ENCODE measurements at regions not wholly inside any gene's neighbourhood (a gene's known extent, or its start where the extent isn't known, plus 50 kb on each side); places are given as distances from the start of the nearest gene placed in this dataset.

GRCh38 chr3:117750674-117751269, 1041.2 kb downstream of the TUSC7 start:
- intact Hi-C loops (cut with micrococcal nuclease), result no loop called here

DNA sequence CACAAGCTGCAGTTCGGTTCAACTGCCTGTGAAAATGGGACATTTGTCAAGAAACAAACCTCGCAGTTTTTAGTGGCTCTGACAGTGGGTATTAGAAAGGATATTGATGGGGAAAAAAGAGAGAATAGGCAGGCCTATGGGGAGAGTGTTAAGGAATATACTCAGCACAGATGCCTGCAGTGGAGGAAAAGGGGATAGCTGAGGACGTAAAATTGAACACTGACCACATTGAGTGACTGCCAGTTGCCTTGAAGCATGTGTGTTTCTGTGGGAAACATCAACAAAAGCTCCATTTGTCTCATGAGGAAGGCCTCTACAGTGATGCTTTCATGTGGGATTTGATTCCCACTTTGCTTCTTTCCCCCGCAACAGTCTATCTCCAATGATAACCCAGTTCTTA, 1042.1 kb downstream of the TUSC7 start:
- intact Hi-C loops (cut with micrococcal nuclease), result no loop called here

DNA sequence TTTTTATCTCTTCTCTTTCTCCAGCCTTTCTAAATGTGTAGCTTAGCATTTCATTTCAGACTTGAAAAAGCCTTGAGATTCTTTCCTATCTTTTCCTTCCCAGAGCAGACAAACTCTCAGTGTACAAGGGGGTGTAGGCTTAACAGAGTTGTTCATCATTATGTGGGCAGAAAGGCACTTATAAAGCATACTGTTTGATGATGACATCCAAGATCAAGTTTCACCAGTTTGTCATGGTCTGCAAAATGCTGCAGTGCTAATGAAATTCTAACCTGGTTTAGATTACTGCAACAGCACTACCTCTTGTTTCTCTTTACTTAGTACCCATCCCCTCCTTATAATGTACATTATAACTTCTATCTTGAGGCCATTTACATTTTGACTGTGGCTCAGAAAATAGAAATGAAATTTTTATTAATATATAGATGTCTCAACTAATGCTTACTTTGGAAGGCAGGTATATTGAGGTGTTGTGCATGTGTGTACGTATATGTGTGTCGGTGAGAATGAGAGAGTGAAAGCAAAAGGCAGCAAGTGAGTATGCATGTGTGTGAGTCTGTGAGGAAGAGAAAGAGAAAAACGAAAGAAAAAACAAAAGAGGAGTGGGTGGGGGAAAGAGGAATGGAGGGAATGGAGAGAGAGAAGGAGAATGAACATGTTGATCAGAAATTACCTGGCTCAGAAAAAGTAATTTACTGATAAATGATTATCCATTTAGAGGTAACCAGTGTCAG, 1043.6 kb downstream of the TUSC7 start:
- intact Hi-C loops (cut with micrococcal nuclease), result no loop called here

- intact Hi-C loops (cut with micrococcal nuclease), result no loop called here
Measured at GRCh38 chr3:117754058-117754457, 1044.5 kb downstream of the TUSC7 start.

- intact Hi-C loops (cut with micrococcal nuclease), result no loop called here
Measured at GRCh38 chr3:117754841-117755240, 1045.3 kb downstream of the TUSC7 start.

DNA sequence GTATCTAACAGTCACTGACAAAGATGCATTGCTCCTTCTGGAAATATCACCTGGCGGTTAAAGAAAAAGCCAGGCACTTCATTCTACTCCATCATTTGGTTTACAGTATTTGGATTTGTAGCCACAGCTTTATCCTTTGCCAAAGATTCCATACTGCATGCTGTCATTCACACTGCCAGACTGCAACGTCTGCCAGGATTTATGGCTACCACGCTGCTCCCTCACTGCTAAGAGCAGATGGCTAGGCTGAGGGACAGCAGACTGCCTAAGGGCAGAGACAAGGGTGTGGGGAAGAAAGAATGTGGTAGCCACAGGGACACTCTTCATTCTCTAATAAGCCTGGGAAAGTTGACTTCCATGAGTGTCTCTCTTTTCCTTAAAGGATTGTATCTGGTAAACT, 1047.0 kb downstream of the TUSC7 start:
- intact Hi-C loops (cut with micrococcal nuclease), result no loop called here

GRCh38 chr3:117761703-117762620, 1052.4 kb downstream of the TUSC7 start:
- intact Hi-C loops (cut with micrococcal nuclease), result no loop called here

- intact Hi-C loops (cut with micrococcal nuclease), result no loop called here
Measured at GRCh38 chr3:117762621-117763037, 1053.0 kb downstream of the TUSC7 start.

DNA sequence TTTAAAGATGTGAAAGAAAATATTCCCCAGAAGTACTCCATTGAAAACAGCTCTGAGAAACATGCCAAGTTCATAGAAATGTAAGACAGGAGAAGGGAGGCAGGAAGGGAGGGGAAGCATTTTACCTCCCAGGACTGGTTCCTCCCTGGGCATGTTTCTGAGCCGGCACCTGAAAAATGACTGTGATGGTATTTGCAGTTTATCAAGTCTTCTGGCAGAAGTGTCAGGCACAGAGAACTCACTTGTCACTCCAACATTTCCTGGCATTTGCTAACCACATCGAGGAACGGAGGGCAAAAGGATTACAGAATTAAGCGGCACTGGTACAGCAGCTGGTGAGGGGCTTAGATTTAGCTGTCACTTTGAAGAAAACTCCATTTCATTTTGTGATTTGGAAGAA, 1054.0 kb downstream of the TUSC7 start:
- intact Hi-C loops (cut with micrococcal nuclease), result no loop called here

GRCh38 chr3:117768581-117768980, 1059.0 kb downstream of the TUSC7 start:
- intact Hi-C loops (cut with micrococcal nuclease), result no loop called here

GRCh38 chr3:117774130-117774529, 1064.6 kb downstream of the TUSC7 start:
- intact Hi-C loops (cut with micrococcal nuclease), result no loop called here

GRCh38 chr3:117786349-117786748, 1076.8 kb downstream of the TUSC7 start:
- intact Hi-C loops (cut with micrococcal nuclease), result no loop called here

DNA sequence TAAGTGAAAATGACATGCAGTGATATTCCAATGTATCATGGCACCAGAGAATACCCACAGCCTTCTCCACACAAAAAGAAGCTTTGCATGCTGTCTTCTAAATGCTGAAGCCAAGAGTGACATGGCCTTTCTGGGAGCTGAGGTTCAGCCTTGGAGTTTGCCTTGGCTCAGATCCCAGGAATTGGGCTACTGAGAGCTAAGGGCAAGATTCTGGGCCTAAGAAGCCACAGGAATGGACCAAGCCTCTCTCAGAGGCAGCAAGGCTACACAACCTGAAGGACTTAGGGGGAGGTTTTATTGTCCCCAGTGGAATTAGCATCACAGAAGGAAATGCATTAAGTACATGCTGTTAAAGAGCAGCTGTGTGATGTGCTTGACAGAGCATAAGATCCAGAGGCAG, 1078.5 kb downstream of the TUSC7 start:
- intact Hi-C loops (cut with micrococcal nuclease), result no loop called here

DNA sequence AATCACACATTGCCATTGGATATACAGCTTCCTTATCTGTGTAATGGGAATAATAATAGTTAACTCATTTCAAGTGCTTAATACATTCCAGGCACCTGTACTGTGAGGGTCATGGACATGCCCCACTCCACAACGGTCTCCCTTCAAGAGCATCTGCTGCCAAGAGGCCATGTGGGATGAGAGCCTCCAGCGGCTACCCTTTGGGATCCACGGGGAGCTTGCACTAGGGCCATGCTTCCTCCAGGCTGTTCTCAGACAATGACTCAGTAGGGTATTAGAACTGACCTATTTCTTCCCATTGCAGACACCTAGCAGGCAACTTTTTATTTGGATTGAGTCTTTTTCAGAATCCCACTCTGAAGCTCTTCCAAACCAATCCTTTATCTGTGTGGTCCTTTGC, 1078.9 kb downstream of the TUSC7 start:
- intact Hi-C loops (cut with micrococcal nuclease), result no loop called here

- intact Hi-C loops (cut with micrococcal nuclease), result no loop called here
Measured at GRCh38 chr3:117790235-117790987, 1080.8 kb downstream of the TUSC7 start.

DNA sequence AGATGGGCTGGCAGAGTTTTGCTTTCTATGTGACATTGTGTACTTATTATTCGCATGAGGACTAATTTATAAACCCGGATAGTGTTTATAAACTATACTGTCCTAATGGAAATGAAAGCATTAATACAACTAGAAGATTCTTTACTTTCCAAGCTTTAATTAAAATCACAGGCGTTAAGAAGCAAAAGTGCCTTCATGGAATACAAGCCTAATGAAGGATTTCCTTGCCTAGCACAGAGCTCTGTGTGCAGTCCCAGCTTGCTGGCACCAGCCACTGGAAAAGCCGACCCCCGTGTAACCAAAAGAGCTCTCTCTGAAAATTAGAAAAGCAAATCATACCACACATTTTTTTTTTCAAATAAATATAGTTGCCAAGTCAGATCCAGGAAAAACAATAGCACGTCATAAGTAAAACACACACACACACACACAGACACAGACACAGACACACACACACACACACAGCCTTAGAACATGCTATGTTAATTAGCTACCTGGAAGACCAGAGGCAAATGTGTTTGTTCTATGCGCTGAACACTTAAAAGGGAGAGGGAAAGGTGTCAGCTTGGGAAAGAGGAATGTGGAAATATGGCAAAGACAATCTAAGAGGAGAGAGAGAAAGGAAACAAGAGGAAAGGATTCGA, 1084.2 kb downstream of the TUSC7 start:
- intact Hi-C loops (cut with micrococcal nuclease), result no loop called here

GRCh38 chr3:117798221-117798620, 1088.6 kb downstream of the TUSC7 start:
- intact Hi-C loops (cut with micrococcal nuclease), result no loop called here

GRCh38 chr3:117798687-117799386, 1089.3 kb downstream of the TUSC7 start:
- intact Hi-C loops (cut with micrococcal nuclease), result no loop called here

DNA sequence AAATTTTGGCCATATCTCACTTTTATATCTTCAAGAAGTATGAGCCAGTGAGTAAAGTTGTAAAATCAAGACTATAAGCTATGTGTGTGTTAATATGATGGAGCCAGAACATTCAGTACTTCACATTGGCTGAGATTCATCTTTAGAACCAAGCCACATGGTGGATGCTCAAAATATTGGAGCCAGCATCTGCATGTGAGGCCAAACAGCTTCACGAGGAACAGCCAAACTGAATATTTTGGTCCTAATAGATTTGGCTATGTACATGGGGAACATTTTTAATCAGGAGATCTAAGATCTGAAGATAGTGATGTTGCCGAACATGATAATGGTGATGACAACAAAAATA, 1089.8 kb downstream of the TUSC7 start:
- intact Hi-C loops (cut with micrococcal nuclease), result no loop called here

DNA sequence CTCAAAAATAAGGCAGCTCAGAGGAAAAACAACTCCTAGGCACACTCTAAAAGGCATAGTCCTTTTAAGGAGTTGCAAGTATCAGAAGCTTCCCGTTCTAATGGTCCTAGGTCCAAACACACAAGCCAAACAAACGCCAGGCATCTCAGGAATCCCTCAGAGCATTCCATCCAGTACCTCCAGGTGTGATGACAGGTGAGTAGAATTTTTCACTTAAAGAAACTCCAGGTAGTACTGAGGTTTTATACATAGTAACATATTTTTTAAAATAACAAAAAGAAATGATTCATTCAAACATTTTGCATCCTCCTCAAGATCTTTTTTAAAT, 1092.3 kb downstream of the TUSC7 start:
- intact Hi-C loops (cut with micrococcal nuclease), result no loop called here

Measured in T-helper 1 cell treated with Interleukin-12 subunit alpha and Interleukin-12 subunit beta and Interleukin-4 antibody, amounts not matched to agents 30 ng/mL and 1 ng/mL, for 36 hours (primary cell).